ENCODE measurements at regions not wholly inside any gene's neighbourhood (a gene's known extent, or its start where the extent isn't known, plus 50 kb on each side); places are given as distances from the start of the nearest gene placed in this dataset.

DNA sequence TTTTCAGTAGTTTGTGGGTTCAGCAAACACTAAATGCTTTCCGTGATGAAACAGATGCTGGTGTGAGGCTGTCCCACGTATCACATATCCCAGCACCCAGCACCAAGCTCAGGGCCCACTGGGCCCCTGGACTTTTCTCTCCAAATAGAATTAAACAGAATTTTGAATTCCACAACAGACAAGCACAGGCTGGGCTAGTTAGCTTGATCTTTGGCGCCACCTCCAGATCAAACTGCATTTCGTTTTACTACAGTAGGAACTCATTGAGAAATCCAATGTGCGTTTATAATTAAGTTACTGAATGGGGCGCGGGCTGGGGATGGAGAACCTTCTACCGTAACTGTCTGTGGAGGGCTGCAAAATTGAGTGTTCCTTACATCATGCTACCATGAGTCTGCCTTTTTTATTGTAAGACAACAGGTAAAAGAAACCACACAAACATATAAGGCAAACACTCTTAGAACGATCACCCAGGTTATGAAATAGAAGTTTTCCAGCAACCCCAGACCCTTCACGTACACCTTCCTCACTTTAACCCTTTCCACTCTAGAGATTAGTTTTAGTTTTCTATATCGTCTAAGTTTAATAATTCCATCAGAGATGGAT lies 107.8 kb downstream of the ZFP64 start (continued):
- TF ChIP-seq RAD21 (IDR thresholded peaks at IDR 0.05 in 1 of 2, conservative IDR thresholded peaks at IDR 0.05 in 1 of 2; ENCODE audit: low read depth in 2 of 2, low read length in 2 of 2) = peak; percentile 96 to 97

All from H1 (cell line).